HG02571 (cell line): ENCODE measurements at regions not wholly inside any gene's neighbourhood (a gene's known extent, or its start where the extent isn't known, plus 50 kb on each side); places are given as distances from the start of the nearest gene placed in this dataset.

Experiments used
- ATAC-seq: cut with Tn5 transposase; IDR thresholded peaks from one replicate; pipeline ENCODE4 v1.9.1; 2021; ENCODE audit warnings: mild to moderate bottlenecking, moderate library complexity; ENCODE audit not compliant: unreplicated experiment

DNA sequence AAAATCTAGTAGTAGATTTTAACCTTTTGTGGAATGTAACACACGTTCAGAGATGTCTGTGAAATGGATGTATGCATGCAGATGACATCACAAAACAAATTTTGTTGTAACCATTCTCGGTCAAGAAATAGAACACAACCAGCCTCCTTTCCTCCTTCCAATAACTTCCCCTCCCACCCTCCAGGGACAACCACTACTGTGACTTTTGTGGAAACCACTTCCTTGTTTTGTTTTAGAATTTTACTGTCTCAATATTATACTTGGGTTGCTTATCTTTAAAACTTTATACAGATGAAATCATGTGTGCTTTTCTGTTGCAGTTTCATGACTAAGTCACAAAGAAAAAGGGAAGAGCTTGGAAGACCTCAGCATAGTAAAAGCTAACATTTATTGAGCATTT, 189.4 kb upstream of the NCAM1 start:
- no peak for ATAC-seq

DNA sequence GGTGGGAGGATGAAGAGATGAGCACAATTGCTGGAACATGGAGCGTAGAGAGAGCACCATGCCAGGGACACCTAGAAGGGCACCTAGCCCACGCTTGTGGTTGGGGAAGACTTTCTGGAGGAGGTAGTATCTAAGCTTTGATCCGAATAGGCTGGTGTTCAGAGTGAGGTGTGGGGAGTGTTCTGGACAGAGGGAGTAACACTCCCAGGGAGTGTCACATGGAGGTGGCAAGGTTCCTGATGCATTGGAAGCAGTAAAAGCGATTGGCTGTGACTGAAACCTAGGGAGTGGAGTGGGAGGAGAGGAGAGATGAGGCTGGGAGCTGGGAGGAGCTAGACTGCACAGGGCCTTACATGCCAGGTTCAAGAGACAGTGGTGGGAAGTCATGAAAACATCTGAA, 188.0 kb upstream of the NCAM1 start:
- no peak for ATAC-seq

DNA sequence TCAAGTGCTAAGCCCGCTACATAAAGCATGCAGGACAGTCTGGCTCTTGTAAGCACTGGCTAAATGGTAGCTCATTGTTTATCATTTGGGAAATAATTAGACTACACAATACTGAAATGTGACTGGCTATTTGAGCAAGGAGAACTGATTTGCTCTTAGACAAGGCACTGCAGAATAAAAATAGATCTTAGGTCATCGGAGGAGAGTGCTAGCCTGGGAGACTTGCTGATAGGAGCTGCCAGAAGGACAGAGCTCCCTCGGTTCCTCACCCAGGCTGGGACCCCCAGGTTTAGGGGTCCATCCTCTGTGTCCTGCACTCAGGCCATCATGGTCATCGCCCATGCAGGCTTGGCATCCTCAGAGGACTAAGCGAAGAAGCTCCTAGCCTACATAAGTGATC, 184.4 kb upstream of the NCAM1 start:
- no peak for ATAC-seq

DNA sequence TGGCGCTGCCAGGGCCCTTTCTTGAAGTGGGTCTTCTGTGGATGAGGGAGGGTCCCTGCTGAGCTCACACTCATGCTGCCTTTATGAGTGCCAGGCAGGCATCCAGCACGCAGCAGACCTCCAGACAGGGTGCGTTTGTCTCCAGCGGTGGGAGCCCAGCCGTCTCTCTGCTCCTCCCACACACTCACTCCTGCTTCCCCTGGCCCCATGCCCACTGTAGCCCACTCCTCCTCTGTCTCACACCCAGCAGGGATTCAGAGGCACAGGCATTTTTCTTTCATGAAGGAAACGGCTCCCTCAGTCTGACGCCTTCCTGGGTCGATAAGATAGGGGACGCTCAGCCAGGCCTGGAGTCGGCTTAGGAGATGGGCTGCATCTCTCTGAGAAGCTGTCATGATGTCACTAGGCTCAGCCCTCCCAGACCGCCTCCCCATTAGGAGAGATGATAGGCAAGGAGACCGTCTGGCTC, 183.9 kb upstream of the NCAM1 start:
- no peak for ATAC-seq

DNA sequence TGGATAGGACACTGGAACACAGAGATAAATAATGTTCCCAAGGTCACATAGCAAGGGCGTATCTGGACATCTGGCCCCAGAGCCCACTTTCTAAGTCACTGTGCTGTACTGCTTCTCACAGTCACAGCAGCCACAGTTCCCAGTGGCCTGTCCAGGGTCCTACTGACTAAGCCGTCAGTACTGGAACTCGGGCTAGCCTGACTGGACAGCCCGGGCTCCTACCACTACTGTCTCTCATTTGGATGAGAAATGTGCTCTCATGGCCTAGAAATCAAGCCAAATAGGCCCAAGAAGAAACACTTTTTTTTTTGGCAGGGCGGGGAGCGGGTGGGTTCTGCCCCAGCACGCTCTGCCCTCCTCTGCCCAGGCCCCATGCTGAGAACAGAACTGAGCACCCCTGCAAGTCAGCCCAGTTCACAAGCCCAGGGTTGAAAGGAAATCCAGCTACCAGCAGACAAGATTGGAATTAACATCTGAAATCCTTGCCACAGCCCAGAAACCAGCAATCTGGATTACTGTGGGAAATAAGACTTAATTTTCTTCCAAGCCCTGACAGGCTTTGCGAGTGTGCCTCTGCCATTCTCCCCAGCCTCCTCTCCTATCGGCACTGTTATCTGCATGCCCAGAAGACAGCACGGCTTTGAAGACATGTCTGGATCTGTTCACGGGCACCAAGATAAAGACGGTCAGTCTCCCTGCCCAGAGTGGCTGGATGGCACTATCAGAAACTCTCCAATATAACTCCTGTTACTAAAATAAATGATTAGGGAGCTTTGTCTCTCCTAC, 182.9 kb upstream of the NCAM1 start:
- ATAC-seq = no peak

DNA sequence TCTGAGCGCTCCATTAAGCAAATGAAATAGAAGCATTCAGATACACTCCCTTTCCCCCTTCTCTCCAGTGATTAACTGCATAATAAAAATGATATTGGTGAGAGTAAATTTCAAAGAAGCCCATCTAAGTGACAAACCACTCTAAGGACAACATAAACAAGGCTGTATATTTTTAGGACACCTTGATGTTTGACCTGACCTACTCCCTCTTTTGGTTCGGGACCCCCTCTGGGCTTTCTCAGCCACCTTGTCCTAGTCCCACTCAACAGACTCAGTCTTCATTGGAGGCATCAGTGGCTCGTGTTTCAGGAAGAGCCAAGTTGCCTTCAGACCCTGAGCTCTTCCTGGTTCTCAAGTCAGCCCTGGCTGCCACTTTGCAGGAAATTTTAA, 182.3 kb upstream of the NCAM1 start:
- ATAC-seq = no peak

DNA sequence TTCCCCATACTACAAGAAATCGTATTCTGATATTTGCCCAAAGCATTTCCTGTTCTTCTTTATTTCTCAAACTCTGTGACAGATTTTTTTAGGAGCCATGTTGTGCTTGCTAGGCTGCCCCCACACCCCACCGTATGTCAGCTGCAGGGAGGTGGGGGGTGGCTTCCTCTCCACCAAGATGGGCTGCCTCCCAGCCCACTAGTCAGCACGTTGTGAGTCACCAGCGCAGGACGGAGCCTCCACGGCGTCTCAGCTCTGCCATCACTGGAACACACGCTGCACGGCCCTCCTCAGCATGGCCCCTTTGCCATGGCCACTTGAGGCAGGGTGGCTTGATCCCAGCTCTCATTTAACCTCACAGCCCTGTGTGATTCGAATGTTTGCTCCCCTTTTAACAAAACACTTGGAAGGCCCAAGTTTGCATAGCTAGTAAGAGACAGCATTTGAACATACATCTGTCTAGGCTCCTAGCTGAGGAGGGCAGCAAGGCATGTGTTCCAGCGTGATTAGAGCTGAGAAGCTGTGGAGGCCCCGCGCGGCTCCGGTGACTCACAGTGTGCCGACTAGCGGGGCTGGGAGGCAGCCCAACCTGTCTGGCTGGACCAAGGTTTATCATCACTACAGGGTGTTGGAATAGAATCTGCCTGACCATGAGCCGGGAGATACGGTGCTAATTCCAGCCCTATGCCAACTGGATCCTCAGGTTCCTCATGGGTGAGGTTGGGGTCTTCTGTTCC, 180.7 kb upstream of the NCAM1 start:
- ATAC-seq = no peak

DNA sequence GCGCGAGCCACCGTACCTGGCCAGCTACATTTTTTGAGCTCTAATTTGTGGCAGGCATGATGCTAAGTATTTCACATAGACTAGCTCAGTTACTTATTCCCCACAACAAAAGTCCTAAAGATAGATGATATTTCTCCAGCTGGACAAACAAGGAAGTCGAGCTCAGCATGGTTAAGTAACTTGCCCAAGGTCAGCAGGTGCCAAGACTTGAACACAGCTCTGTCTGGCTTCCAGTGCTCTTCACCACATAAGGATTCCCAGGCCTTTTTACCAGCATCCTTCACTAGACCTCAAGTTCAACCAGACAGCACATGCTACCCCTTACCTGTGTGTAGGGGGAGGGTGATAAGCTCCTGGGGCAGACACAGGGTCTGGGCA, 177.3 kb upstream of the NCAM1 start:
- no peak for ATAC-seq

DNA sequence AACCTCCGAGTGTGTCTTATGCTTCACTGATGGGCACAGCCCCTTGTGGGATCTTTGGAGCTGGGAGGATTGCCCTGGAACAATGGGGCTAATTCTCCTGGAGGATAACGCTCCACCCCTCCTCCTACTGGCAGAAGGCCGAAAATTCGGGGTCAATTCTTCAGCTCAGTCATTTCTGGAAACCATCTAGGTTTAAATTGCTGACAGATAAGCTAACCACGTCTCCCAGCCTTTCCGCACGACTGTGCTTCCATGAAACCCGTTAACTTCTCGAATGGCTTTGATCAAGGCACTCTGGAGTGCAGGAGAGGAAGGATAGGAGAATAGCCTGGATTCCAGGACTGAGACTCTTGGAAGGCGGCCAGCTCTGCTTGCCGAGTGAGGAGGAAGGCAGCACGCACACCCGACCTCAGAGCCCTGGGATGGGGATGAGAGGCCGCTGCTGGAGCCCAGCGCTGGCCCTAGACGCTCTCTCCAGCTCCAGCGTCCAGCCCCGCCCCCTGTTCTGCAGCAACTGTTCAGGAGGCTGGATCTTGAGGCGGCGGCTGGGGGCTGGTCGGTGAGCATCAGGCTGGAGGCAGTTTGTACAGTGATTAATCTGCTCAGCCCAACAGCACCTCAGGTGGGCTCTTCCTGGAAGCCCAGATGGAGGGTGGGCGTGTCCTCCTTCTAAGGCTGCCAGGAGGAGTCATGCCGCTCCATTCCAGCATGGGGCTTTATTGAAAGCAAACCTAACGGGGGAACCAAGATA, 176.7 kb upstream of the NCAM1 start:
- ATAC-seq = no peak

DNA sequence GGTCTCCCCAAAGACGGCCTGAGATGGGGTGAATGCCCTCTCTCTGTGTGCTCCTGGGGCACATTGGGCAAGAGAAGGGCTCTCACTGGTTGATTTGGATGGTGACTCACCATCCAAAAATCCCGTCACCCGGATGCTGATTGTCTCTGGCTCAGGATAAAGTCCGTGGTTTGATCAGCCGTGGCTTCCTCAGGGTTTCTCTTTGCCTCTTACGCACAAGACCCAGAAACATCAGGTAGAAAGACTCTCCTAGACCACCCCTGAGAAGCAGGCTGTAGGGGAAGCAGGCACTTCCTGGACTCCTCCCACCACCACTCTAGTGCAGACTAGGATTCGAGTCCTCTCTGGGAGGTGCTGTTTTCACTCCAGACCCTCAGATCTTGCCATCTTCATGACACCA, 176.1 kb upstream of the NCAM1 start:
- ATAC-seq = no peak

DNA sequence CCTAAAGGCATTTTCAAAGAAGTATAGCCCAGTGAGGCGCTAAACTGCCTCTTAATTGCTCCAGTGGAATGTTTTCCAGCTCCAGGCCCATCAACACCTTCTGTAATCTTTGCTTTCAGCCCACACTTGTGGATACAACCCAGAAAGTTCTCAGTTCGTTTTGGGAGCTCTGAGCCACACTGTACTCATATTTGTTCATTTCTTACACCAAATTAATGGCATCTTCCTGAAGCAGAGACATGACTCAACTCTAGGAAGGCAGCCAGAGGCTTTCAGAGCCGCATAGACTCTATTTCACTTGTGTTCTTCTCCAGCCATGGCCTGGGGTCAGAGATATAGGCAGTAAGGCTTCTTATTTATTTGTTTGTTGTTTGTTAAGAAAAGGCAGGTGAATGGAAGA, 175.5 kb upstream of the NCAM1 start:
- no peak for ATAC-seq

DNA sequence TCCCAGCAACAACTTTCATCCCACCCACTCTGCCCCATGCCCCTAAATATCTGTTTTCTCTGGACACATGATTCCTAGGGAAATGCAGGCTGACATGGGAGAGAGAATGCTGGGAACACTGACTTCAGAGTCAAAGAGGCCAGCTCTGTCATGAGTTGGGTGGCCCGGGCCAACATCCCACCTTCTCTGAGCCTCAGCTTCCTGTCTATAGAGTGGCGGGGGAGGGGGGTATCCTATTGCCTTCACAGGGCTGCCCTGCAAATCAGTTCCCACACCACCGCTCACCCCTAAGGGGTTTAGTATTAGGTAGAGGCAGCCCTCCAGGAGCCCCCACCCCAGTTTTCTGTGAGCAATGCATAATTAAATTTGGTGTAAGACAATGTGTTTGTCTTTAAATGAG, 175.0 kb upstream of the NCAM1 start:
- ATAC-seq = no peak

DNA sequence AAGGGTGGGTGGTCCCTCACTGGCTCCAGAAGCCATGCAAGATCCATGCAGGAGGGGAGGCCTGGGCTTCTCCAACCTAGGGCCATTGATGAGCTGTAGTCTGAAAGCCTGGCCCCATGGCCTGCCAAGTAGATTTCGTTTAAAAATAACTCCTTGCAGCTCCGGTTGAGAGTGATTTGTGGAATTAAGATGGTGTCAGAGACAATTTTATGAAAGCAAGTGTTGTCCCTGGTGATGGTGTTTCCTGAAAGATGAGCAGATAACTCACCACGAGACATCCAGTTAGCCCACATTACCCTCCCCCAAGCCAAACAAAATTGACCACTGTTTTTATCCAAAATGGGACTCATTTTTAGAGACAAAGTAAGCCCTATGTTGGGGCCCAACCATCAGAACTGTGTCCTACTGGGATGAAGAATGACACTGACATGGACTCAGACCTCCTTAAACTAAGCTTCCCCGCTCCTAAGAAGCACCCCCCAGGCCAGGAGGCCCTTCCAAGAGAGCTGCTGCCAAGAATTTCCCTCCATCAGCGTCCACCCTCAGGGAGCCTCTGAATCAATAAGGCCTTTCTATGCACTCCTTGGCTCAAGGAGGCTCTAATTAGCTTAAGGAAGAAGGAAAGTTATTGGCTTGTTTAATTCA, 174.2 kb upstream of the NCAM1 start:
- ATAC-seq = no peak

DNA sequence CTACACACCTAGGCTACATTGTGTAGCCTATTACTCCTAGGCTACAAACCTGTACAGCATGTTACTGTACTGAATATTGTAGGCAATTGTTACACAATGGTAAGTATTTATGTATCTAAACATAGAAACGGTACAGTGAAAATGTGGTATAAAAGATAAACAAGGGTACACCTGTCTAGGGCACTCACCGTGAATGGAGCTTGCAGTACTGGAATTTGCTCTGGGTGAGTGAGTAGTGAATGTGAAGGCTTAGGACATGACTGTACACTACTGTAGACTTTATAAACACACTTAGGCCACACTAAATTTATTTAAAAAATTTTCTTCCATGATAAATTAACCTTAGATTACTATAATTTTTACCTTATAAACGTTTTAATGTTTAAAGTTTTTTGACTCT, 171.7 kb upstream of the NCAM1 start:
- ATAC-seq = no peak

DNA sequence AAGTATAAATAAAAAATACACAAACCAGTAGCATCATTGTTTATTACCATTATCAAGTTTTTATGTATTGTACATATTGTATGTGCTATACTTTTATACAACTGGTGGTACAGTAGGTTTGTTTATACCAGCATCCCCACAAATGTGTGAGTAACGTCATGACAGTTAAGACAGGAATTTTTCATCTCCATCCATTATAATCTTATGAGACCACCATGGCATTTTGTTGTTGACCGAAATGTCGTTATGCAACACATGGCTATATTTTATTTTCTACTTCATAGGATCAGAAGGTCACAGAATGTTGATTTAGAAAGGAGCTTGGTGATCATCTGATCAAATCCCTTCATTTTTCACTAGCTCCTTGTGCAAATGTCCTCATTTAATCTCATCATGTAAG, 170.9 kb upstream of the NCAM1 start:
- ATAC-seq = no peak

DNA sequence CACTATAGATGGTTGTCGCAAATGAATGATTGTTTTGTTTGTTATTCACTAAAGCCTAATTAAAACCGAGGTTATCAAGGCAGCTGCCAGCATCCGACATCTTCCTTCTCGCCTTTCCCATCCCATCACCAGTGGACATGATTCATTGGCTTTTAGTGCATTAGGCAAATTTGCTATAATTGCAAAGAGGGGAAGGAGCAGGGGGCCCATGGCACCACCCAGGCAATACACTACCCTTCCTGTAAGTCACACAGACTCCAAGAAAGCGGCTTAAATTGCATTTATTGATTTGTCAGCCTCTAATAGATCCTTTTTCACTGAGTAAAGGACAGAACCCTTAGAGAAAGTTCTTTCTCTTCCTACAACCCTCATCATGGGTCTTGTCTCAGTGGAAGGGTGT, 169.2 kb upstream of the NCAM1 start:
- ATAC-seq = no peak

DNA sequence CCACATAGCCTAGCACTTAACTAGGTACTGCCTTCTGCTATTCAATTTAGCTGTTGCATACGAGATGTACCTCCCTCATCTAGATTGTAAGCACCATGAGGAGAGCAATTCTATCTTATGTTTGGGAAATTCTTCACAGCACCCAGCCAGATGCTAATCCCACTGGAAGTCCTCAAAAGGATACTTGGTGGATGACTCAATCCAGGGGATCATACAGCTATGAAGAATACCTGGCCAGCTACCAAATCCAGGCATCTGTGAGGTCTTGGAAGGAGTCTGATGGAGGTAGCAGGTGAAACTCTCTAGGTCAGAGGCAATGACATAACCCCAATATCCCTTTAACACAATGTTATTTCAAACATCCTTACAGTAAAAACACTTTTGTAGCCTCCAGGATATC, 167.8 kb upstream of the NCAM1 start:
- ATAC-seq = no peak

DNA sequence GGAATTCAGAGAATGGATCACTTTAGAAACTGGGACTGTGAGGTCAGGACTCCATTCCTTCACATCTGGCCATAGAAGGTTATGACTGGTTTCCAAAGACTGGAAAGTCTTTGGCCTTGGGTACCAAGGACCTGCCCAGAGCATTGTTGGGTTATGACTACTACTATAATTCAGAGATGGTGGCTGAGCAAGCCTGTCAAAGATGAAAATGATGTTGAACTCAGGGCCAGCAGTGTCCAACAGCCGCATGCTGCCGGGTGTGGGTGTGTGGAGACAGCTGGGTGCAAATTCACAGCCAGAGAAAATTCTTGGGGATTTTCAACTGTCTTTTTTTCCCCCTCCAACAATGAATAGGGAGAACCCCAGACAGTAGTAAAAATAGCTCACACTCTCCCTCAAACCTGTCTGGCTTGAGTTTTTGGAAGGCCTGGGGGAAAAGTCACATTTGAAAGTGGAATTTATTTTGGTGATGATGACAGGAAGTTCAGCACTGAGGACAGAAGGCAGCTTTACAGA, 166.8 kb upstream of the NCAM1 start:
- no peak for ATAC-seq

DNA sequence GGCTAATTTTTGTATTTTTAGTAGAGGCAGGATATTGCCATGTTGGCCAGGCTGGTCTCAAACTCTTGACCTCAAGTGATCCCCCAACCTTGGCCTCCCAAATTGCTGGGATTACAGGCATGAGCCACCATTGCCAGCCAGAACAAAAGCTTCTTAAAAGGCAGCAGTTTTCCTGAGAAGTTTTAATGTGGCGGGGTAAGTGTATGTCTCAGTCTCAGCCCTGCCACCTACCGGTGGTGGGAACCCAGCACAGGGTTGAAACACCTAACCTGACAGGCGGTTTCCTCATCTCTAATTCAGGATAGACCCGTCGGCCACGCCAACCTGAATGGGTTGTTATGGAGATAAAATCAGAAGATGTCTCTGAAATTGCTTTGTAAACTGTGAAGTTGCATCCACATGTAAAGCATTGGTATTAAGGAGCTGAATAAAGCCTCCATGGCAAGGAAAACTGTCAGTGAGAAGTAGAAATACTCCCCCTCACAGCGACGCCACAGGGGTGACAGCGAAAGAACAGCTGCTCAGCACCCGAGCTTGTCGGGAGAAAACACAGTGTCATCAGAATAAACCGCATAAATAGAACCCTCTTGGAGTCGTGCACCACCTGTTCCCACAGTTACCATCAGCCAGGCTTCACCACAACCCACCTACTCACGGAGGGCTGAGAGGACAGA, 165.9 kb upstream of the NCAM1 start:
- ATAC-seq = no peak

DNA sequence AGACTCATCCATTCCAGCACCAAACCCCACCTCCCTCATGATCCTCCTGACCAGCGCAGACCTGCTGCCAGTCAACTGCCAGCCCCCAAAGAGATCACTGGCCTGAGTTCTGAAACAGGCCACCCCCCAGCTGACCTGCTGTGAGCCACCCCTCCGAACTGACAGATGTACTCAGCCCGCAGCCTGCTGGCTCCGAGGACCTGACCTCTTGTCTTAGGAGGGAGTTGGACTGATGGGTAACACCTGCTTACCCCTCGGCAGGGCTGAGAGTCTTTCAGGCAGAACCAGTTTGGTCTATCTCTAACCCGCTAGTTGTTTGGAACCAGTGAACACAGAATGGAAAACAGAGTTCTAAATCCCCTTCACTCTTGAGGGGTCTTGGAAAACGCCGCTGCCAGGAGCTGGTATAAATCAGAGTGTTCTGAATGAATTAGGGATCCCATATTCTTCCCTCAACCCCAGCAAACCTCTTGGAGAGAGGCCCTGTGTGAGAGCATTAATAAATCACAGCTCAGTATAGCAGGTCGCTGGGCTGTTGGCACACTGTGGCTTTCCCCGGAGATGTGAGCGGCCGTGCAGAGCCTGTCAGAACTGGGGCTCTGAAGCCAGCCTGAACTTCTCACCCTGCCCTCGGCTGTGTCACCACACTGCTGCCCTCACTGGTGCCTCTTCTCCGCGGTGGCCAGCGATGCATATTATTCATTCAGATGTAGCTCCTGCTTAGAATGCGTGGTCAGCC, 165.1 kb upstream of the NCAM1 start:
- ATAC-seq = no peak
